Stimulated activated memory B cell treated with anti-CD40 and anti-IgM and Interleukin-4, amounts not matched to agents 10 μg/mL and 1 μg/mL and 100 μg/mL, for 72 hours (primary cell): ENCODE measurements at regions not wholly inside any gene's neighbourhood (a gene's known extent, or its start where the extent isn't known, plus 50 kb on each side); places are given as distances from the start of the nearest gene placed in this dataset.

Experiments
- ATAC-seq: fragments of 150-1000 bp; cut with Tn5 transposase; 2 replicates; pipeline ENCODE4 v1.10.0; 2021
- H3K27ac Mint-ChIP-seq: one replicate; pipeline ENCODE4 v1.8.0; 2022; ENCODE audit warnings: mild to moderate bottlenecking, mixed read lengths
- H3K27me3 Mint-ChIP-seq: one replicate; pipeline ENCODE4 v1.8.0; 2022; ENCODE audit warnings: mixed read lengths
- H3K36me3 Mint-ChIP-seq: one replicate; pipeline ENCODE4 v1.8.0; 2022; ENCODE audit warnings: mixed read lengths
- H3K4me1 Mint-ChIP-seq: one replicate; pipeline ENCODE4 v1.8.0; 2022; ENCODE audit warnings: mixed read lengths
- H3K4me3 Mint-ChIP-seq: one replicate; pipeline ENCODE4 v1.8.0; 2022; ENCODE audit warnings: mild to moderate bottlenecking, moderate library complexity, mixed read lengths
- H3K9me3 Mint-ChIP-seq: one replicate; pipeline ENCODE4 v1.8.0; 2022; ENCODE audit warnings: mixed read lengths

DNA sequence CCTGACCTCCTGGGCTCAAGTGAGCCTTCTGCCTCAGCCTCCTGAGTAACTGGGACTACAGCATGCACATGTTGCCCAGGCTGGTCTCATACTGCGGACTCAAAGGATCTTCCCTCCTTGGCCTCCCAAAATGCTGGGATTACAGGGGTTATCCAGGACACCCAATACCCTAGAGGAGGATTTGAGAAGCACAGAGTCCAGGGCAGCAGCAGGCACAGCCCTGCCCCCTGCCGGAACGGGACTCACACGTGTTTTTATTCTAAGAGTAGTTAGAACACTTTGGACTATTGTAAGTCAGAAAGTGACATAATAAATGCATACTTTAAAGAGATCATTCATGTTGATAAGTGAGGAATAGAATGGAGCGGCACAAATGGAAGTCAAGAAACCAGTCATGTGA lies 80.2 kb downstream of the C6orf118 start:
- no peak overlapping the region for H3K27ac Mint-ChIP-seq
- peaks cover 3% of the 10 kb centered on the region for H3K9me3 Mint-ChIP-seq
- no peaks in the 10 kb centered on the region for H3K36me3 Mint-ChIP-seq
- H3K4me3 Mint-ChIP-seq: no peak overlapping the region
- no peaks in the 10 kb centered on the region for H3K4me1 Mint-ChIP-seq
- ATAC-seq: no peak
- no peaks in the 10 kb centered on the region for H3K27me3 Mint-ChIP-seq

DNA sequence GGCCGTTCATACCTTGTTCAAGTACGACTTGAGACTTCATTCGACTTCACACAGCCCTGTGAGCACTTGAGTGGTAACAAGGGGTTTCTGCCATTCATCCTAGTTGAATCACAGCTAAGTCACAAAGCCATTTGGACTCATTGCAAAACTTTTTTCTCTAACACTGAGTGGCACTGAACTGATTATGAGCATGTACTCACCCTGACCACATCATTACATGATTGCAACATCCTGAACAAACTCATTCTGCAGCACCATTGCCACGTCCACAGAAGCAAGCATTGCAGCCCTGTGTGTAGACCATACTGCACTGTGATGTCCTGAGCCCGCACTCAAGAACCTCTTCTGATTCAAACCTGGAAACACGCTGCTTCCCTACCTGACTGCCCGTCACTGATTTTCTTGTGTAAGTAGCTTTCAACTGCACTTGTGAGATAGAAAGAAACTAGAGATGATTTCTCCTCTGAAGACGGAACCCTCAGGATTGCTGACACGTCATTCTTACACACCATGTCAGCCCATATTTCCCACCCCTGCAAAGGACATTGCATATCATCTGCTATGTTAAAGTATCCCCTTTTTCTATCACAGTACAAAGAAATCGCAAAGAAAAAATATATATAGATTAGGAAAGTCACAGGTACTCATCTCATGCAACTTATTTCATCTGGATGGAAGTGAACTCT lies 81.6 kb downstream of the C6orf118 start:
- H3K4me3 Mint-ChIP-seq: no peak overlapping the region
- no peak overlapping the region for H3K27ac Mint-ChIP-seq
- no peaks in the 10 kb centered on the region for H3K4me1 Mint-ChIP-seq
- H3K36me3 Mint-ChIP-seq: no peaks in the 10 kb centered on the region
- no peaks in the 10 kb centered on the region for H3K27me3 Mint-ChIP-seq
- H3K9me3 Mint-ChIP-seq: peaks cover 6% of the 10 kb centered on the region
- no peak for ATAC-seq

DNA sequence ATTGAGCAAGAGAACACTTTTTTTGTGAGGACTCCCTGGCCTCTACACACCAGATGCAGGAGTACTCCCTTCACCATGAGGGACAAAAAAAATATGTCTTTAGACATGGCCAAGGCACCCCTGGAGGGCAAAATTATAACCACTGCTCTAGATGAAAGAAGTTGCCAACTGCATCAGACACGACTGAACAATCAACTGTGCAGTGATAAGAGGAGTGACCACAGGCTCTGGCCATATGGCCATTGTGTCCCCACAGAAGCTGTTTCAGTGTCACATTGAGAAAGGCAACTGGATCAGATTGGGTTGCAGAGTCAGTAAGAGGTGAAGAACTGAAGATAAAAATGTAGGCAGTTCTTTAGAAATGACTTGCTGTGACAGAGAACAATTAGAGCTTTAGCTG lies 85.7 kb downstream of the C6orf118 start:
- Mint-ChIP-seq H3K9me3 (peaks cover 7% of the 10 kb centered on the region), H3K36me3 (no peaks in the 10 kb centered on the region), H3K27ac (no peak overlapping the region), H3K4me1 (no peaks in the 10 kb centered on the region), H3K4me3 (no peak overlapping the region), H3K27me3 (no peaks in the 10 kb centered on the region)
- no peak for ATAC-seq

DNA sequence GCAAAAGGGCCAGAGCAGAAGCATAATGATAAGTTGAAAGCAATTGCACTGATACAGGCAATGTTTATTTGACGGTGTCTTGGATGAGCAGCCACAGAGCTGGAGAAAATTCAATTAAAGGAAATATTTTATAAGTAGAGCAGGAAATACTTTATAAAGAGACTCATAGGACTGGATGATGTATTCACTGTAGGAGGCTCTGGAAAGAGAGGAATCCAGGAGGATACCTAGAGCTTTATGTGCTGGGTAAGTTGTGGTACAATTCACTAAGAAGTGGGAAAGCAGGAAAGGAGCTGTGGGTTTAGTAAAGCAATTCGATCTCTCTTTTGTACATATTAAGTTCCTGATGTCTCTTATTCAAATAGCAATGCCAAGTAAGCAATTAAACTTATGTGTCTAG lies 86.3 kb downstream of the C6orf118 start:
- no peaks in the 10 kb centered on the region for H3K4me1 Mint-ChIP-seq
- no peak overlapping the region for H3K27ac Mint-ChIP-seq
- H3K27me3 Mint-ChIP-seq: no peaks in the 10 kb centered on the region
- H3K9me3 Mint-ChIP-seq: peaks cover 7% of the 10 kb centered on the region
- no peak overlapping the region for H3K4me3 Mint-ChIP-seq
- ATAC-seq: no peak
- H3K36me3 Mint-ChIP-seq: no peaks in the 10 kb centered on the region

DNA sequence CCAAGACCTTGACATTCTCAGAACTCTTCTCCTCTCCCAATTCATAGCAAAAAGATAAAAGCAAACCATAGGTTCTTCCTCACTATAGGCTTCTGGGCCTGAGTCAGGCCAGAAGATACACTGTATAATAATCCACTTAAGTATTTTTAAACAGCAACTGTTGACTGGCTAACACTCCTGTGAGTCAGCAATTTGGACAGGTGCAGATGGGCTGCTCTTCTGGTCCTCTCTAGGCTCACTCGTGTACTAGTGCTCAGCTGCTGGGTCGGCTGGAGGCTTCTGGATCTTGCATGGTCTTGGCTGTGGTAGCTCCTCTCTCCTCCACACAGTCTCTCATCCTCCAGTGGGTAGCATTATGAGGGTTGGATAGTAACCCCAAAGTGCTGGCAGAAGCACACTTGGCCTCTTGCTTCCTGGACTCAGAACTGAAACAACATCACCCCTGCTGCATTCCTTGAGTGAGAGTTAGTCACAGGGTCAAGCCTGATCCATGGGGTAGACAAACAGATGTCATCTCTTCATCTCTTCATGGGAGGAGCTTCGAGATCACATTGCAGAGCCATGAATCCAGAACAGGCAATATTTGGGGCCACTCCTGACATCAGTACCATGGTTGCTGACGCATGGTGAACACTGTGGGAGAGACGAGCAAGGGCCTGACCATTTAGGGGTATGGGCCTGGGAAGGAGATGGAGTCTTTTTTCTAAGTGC lies 86.9 kb downstream of the C6orf118 start:
- peaks cover 7% of the 10 kb centered on the region for H3K9me3 Mint-ChIP-seq
- no peaks in the 10 kb centered on the region for H3K4me1 Mint-ChIP-seq
- H3K4me3 Mint-ChIP-seq: no peak overlapping the region
- H3K36me3 Mint-ChIP-seq: no peaks in the 10 kb centered on the region
- H3K27me3 Mint-ChIP-seq: no peaks in the 10 kb centered on the region
- no peak overlapping the region for H3K27ac Mint-ChIP-seq
- ATAC-seq: no peak

DNA sequence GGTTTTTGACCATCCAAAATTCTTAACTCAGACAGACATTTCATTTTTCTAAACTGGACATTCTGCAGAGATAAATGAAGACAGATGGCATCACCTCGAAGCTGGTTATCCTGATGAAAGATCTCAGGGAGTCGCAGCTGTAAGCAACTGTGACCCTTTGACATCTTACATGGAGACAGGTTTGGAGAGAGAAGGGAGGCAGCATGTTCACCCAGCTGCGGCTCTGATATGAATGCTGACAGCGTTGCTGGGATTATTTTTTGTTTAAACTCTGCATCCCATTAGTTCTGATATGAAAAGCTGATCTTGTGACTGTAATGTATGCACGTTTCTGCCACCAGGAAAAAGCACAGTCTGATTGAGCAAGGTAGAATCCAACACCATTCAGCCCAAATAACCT lies 89.4 kb downstream of the C6orf118 start:
- Mint-ChIP-seq H3K27ac (no peak overlapping the region), H3K4me1 (no peaks in the 10 kb centered on the region), H3K36me3 (no peaks in the 10 kb centered on the region), H3K27me3 (no peaks in the 10 kb centered on the region), H3K9me3 (peaks cover 7% of the 10 kb centered on the region), H3K4me3 (no peak overlapping the region)
- no peak for ATAC-seq

DNA sequence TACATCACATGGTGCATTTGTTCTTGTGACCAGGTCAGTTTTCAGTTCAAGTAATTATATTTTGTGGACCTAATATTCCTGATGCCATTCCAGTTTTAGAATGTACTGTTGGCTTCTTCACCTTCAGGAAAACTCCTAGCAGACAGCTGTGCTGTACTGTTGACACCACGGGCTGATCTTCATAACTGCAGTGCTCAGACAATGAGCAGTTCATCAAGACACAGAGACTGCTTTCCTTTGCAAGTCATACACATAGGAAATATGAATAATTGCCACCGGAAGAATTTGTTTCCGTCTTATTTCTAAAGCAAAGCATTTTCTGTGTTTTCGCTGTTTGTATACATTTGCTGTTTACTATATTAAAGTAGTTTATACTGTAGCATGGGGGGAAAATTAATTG lies 89.8 kb downstream of the C6orf118 start:
- Mint-ChIP-seq H3K4me1 (no peaks in the 10 kb centered on the region), H3K9me3 (peaks cover 8% of the 10 kb centered on the region), H3K27ac (no peak overlapping the region), H3K27me3 (no peaks in the 10 kb centered on the region), H3K36me3 (no peaks in the 10 kb centered on the region), H3K4me3 (no peak overlapping the region)
- ATAC-seq: no peak

DNA sequence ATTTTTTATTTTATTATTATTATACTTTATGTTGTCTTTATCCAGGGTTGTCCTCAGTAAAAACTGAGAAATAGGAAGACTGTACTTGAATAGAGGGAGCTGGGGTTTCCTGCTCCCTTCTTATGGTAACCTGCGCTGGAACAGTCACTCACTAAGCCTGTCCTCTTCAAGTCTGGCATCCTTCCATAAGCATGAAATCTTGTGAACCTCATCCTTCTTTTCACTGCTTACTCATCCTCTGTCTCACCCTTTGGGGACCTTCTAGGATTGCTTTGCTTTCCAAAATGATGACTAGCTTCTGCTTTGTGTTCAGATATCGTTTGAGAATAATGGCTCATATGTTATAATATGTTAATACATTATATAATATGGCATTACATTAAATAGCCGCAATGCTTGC lies 90.6 kb downstream of the C6orf118 start:
- Mint-ChIP-seq H3K36me3 (no peaks in the 10 kb centered on the region), H3K27me3 (no peaks in the 10 kb centered on the region), H3K27ac (no peak overlapping the region), H3K9me3 (peaks cover 8% of the 10 kb centered on the region), H3K4me3 (no peak overlapping the region), H3K4me1 (no peaks in the 10 kb centered on the region)
- no peak for ATAC-seq

DNA sequence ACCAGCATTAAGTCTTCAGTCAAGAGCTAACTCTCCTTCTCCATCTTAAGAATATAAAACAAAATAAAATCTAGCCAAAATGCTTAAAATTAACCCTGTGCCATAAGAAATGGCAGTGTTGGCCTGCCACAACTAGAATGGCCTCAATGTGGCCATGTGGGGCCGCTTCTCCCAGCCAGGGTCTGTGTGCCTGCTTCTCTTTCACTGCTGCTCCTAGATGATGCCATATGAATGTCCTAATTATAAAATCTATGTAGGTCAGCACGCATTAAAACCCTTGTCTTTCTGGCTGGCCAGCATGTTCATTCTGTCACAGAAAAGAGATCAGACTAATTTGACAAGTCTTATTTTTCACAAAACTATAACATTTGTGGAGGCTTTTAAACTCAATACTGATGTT lies 102.6 kb downstream of the C6orf118 start:
- ATAC-seq: no peak
- H3K4me3 Mint-ChIP-seq: no peak overlapping the region

DNA sequence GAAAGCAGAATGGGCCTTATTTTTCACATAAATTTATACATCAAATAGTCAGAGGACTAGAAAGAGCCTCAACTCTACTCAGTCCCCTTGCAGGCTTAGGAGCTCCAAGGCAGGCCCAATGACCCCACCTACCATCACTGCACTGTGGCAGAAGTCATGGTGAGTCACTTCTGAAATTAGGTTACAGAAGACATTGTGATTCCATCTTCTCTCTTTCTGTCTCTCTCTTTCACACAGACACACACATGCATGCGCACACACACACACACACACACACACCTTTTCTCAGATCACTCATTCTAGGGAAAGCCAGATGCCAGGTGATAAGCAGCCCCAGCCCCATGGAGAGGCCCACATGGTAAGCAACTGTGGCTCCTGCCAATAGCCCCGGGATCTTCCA lies 103.8 kb downstream of the C6orf118 start:
- Mint-ChIP-seq H3K27ac (no peak overlapping the region), H3K27me3 (no peaks in the 10 kb centered on the region), H3K4me1 (no peaks in the 10 kb centered on the region), H3K9me3 (peaks cover 8% of the 10 kb centered on the region), H3K36me3 (no peaks in the 10 kb centered on the region), H3K4me3 (no peak overlapping the region)
- ATAC-seq: no peak

More for the DNA sequence above, 102.6 kb downstream of the C6orf118 start:
- H3K27ac Mint-ChIP-seq: no peak overlapping the region
- H3K27me3 Mint-ChIP-seq: no peaks in the 10 kb centered on the region
- H3K36me3 Mint-ChIP-seq: no peaks in the 10 kb centered on the region
- H3K9me3 Mint-ChIP-seq: peaks cover 1% of the 10 kb centered on the region
- H3K4me1 Mint-ChIP-seq: no peaks in the 10 kb centered on the region

DNA sequence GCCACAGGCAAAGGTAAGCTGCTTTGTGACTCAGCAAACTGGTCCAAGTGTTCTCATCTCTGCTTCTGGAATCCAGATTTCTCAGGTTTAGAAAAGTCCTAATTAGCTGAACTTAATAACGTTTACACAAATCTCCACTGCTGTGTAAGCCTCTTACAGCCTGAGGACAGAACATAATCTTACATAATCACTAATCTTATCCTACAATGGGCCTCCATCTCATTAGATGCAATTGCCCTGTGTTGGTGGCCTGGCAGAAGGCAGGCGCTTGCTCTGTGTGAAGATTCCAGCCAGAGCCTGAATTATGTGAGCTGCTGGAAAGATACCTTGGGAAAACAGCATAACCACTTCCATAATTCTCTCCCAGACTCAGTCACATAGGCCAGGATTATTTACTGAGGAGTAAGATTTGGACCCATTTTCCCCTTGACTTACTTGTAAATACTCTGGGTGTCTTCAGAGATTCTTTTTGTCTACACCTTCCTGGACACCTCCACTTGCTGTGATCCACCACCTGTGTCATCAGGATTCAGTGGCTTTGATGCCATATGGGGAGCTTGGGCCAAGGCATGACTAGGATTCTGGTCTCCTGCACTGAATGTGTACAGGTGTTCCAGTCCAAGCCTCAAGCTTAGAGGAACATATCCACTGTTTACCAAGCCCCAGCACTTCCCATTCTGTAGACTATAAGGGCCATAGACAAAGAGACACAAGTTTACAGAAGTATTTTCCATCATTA lies 104.4 kb downstream of the C6orf118 start:
- Mint-ChIP-seq H3K27me3 (no peaks in the 10 kb centered on the region), H3K36me3 (no peaks in the 10 kb centered on the region), H3K4me3 (no peak overlapping the region), H3K27ac (no peak overlapping the region), H3K9me3 (peaks cover 11% of the 10 kb centered on the region), H3K4me1 (no peaks in the 10 kb centered on the region)
- ATAC-seq: no peak

DNA sequence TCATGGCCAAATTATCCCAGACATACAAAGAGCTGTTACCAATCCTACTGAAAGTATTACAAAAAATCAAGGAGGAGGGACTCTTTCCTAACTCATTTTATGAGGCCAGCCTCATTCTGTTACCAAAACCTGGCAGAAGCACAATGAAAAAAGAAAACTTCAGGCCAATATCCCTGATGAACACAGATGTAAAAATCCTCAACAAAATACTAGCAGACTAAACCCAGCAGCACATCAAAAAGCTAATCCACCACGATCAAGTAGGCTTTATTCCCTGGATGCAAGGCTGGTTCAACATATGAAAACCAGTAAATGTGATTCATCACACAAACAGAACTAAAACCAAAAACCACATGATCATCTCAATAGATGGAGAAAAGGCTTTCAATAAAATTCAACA lies 109.2 kb downstream of the C6orf118 start:
- ATAC-seq: no peak

DNA sequence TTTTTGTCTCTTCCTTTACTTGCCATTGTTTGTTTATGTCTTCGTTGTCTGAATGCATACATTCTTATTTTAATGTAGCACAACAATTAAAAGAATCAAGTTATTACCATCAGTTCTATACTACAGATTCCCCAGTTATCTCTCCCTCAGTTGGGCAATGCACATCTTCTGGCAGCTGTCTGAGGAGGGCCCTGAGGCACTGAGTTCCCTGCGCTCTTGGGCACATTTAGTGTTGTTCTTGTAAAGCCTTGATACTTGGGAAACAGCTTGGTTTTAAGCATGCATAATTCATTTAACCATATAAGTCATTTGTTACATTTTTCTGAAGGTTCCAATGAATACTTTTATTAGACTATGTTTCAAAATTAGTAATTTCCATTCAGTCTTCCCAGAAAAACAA lies 117.9 kb downstream of the C6orf118 start:
- Mint-ChIP-seq H3K4me3 (no peak overlapping the region), H3K27me3 (no peaks in the 10 kb centered on the region), H3K9me3 (peaks cover 6% of the 10 kb centered on the region), H3K4me1 (no peaks in the 10 kb centered on the region), H3K36me3 (no peaks in the 10 kb centered on the region), H3K27ac (no peak overlapping the region)
- no peak for ATAC-seq

More for the DNA sequence above, 109.2 kb downstream of the C6orf118 start:
- H3K9me3 Mint-ChIP-seq: peaks cover 13% of the 10 kb centered on the region
- no peaks in the 10 kb centered on the region for H3K27me3 Mint-ChIP-seq
- H3K4me3 Mint-ChIP-seq: no peak overlapping the region
- H3K27ac Mint-ChIP-seq: no peak overlapping the region
- H3K36me3 Mint-ChIP-seq: no peaks in the 10 kb centered on the region
- H3K4me1 Mint-ChIP-seq: no peaks in the 10 kb centered on the region

DNA sequence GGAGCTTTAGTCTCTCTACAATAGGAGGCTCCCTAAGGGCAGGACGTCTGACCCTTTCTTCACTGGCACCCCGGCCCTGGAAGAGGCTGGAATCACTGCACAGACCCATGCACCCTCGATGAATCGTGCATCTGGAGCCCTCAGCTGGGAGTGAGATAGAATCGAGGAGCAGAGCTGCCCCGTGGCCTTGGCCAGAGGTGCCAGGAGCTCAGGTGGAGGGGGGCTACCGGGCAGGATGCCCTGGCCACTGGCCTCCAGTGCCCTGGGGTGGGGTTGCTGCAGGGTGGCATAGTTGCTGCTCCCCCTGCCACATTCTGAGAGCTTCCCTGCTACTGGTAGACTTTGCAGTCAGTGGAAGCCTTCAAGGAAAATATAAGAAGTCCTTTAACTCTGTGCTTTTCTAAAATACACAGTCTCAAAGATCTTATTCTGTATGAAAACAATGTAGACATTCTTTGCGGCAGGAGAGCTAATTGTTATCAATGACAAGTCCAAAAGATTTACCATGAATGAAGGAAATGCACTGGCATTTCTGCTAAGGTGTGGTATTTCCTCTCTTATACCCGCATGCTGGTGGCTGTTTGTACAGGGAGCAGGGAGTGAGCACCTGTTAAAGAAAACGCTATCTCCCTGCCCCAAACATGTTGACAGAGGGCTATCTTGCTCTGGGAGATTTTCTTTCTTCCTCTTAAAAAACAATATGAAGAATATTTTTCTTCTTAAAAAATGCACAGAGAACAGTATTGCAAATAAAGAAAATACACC lies 122.8 kb downstream of the C6orf118 start:
- Mint-ChIP-seq H3K27ac (no peak overlapping the region), H3K9me3 (peaks cover 6% of the 10 kb centered on the region), H3K36me3 (no peaks in the 10 kb centered on the region), H3K4me1 (no peaks in the 10 kb centered on the region), H3K4me3 (no peak overlapping the region), H3K27me3 (no peaks in the 10 kb centered on the region)
- peak; percentile 55 for ATAC-seq

DNA sequence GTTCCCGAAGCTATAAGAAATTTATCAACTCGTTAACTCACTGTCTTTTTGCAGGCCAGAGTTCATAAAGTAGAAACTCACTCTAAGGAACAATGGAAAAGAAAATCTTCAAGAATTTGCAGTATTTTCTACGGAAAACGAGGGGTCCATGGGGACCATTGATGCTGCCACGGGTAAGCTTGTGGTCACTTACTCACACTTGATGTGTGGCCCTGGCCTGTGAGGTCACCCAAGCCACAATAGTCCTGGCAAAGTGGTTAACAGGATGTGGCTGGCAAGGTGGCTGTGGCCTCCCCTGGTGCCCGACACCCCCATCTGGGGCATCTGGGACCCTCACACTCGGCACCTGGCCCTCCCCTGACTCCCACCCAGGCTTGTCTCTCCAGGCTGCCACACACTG lies 123.4 kb downstream of the C6orf118 start:
- Mint-ChIP-seq H3K4me1 (no peaks in the 10 kb centered on the region), H3K36me3 (no peaks in the 10 kb centered on the region), H3K27me3 (no peaks in the 10 kb centered on the region), H3K4me3 (no peak overlapping the region), H3K27ac (no peak overlapping the region), H3K9me3 (peaks cover 7% of the 10 kb centered on the region)
- ATAC-seq: peak; percentile 37
